ENCODE measurements at regions not wholly inside any gene's neighbourhood (a gene's known extent, or its start where the extent isn't known, plus 50 kb on each side); places are given as distances from the start of the nearest gene placed in this dataset.

DNA sequence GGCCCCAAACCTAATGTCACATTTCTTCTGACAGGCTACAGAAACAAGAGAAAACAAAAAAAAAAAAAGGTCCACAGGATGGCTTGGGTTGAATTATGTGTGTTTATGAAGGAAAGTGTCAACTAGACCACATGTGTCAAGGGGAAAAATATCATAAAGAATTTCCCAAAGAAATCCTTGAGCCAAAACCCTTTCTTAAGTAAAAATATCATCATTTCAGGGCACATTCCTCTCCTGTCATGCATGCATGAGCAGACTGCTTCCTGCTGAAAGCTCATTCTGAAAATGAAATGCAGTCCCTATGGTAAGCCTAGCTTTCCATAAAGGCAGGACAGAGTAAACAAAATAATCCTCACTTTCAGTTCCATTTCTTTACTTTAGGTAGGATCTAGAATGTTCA, 85.7 kb upstream of the RBBP8 start:
- DNase-seq (ENCODE audit: low read depth): no peak

DNA sequence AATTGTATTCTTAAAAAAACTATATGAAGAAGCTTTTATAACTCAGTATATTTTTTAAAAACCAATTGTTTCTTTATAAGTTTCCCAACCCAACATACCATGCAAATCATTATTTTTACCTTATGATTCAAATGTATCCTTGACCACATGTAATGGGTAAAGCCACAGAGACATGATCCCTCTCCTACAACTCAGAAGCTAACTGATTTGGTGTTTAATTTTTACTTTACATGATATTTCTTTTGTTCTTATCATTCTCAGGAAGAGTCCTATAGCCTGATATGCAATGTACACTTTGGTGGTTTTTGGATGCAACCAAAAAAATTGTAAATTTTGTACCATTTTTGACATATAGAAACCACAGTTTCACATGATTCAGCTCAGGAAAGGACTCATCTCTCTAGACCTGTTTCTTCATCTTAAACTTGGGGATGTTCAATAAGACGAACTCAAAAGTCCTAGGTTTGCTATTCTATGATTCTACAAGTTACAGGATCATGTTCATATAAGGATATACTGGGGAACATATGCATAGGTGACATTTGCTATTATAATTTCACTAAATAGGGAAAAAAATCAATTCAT, 85.2 kb upstream of the RBBP8 start:
- DNase-seq (ENCODE audit: low read depth): no peak

DNA sequence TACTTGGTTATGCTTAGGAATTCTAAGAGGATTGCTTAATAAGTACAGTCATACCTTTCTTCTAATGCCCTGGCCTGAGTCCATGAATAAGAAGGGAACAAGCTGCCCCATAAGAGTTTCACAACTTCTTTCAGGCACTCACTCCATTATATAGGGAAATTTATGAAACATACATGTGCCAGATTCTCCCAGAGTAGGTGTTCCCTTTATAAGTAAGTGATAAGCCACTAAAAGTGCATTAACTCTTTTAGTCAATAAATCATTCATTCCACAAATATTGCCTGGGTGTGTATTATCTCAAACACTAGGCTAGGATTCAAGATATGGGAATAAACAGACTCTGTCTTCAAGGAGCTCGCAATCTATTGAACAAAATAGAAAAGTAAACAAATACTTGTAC, 84.5 kb upstream of the RBBP8 start:
- no peak for DNase-seq (ENCODE audit: low read depth)

DNA sequence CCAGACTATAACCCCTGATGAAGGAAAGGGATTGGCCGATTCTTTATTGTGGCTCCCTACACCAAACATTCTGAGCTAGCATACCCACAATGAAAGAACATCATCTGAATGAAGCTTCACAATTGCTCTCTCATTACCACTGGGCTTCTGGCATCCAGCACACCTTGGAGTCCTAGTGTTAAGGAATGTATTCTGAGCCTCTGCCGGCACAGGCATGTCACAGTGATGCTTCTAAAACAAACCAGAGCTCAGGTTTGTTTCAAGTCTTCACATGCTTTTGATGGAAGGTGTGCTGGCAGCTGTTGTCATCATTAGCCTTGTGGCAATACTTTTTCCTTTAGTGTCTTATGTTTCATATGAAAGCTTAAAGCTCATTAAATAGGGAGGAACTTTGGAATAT, 76.3 kb upstream of the RBBP8 start:
- DNase-seq (ENCODE audit: low read depth): no peak

DNA sequence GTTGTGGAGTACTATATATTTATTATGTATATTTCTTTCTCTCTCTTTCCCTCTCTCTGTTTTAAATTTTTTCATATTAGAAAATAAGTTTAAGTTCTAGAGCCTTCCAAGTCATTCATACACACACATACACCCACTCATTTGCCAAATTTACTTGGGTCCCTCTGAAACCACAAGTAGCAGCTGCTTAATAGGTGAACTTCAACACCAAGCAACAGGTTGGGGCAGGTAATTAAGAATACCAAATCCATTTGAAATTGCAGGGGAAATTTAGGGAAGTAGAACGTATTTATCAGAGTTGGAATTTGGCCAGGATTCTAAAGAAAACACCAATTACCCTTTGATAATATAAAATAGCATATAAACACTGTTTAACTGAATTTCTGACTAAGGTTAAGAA, 75.0 kb upstream of the RBBP8 start:
- DNase-seq (ENCODE audit: low read depth): no peak

DNA sequence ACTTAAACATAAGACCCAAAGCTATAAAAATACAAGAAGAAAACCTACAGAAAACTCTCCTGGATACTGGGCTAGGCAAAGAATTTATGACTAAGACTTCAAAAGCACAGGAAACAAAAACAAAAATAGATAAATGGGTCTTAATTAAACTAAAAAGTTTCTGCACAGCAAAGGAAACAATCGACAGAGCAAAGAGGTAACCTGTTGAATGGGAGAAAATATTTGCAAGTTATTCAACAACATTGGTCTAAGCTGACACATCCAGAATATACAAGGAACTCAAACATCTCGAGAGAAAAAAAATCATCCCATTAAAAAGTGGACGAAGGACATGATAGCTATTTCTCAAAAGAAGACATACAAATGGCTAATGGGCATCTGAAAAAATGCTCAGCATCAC, 72.3 kb upstream of the RBBP8 start:
- DNase-seq (ENCODE audit: low read depth): no peak

DNA sequence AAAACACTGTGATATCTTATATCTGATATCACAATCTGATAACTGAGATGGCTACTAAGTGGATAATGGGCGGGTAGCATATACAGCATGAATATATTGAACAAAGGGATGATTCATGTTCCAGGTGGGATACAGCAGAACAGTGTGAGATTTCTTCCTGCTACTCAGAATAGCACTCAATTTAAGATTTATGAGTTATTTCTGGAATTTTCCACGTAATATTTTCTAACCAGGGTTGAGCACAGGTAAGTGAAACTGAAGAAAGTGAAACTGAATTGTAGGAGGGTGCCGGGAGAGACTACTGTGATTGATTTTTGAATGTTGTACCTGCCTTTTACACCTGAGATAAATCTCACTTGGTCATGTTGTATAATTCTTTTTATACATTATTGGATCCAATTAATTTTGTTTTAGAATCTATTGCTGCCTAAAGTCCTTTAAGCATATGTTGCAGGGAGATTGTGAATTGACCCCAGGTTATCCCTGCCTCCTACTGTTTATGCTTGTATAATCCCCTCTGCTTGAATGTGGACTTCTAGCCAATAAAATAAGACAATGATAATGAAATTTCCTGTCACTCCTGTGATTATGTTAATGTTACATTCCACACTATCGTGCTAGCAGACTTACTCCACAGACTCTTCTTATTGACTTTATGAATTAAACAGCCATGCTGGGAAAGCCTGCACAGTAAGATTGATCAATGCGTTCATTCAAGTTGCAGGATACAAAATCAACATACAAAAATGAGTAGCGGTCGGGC, 67.6 kb upstream of the RBBP8 start:
- DNase-seq (ENCODE audit: low read depth): no peak

DNA sequence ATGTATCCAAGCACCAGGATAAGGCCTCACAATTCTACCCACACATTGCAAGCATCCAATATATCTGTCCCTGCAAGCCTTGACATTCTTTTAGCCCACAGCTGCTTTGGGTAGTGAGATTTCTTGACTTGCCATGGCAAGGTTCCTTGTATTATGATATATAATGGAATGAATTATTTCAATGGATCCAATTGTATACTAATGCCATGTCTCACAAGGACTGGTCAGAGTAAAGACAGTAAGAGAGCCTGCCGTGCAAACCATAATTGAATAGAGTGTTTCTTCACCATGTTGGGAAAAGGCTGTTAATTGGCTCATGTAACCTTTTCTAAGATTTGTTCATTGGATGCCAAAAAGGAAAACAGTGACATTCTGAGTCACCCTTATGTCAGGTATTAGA, 64.3 kb upstream of the RBBP8 start:
- no peak for DNase-seq (ENCODE audit: low read depth)

DNA sequence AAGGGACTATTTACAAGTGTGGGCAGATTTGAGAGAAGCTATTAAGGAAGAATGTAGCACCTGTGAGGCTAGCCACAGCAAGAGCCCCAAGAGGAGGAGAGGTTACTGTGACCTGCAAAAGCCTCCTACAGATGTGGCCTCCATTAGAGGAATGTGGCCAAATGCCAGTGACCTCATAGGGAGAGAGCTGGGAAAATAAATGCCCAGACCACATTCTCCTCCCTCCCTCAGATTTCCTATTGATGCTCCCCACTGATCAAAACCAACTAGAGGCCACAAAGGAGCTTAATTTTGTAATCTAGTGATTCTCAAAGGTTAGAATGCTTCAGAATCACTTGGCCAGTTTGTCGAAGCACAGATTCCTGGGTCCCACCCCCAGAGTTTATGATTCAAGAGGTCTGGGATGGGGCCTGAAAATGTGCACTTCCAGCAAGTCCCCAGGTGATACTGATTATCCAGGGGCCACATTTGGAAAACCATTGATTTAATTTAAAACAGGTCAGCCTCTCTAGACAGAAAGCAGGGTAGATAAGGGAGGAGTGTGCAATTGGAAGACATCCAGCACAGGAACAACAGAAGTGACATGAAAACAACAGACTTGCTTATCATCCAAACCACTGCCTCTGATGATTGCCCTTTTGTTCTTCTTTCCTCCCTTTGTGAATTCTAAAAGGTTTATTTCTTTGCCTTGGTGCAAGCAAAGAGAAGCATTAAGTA, 61.2 kb upstream of the RBBP8 start:
- DNase-seq (ENCODE audit: low read depth): no peak

DNA sequence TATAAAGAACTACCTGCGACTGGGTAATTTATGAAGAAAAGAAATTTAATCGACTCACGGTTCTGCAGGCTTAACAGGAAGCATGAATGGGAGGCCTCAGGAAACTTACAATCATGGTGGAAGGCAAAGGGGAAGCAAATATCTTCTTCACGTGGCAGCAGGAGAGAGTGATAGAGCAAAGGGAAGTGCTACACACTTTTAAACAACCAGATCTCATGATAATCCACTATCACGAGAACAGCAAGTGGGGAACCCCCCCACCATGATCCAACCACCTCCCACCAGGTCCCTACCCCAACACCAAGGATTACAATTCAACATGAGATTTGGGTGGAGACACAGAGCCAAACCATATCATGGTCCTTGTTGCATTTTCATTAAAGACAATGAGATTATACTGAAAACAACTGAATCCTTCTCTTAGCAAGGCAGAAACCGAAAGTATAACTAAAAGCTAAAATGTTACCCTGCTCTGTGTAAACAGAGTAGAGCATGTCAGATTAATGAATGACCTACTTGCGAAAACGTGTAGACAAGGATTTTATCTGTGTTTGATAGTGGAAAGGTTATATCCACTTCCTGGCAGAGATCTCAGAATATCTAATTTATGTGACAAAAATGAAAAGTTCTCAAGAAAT, 60.1 kb upstream of the RBBP8 start:
- DNase-seq (ENCODE audit: low read depth): no peak

DNA sequence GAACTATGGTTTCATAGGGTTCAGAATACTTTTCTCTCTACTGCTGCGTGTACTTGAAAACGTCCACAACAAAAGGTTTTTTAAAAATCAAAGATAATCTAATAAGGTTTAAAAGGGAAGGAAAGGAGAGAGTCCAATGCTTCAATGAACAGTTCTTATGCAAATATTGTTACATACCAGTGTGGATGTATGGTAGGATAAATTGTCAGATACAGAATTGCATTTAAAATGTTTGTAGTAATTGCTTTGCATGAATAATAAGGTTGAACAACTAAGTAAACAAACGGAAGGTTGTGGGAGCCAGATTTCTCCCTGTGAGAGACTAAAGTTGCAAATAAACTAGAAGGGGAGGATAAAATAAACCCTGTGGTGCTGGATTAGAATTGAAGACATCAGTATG, 53.8 kb upstream of the RBBP8 start:
- no peak for DNase-seq (ENCODE audit: low read depth)

DNA sequence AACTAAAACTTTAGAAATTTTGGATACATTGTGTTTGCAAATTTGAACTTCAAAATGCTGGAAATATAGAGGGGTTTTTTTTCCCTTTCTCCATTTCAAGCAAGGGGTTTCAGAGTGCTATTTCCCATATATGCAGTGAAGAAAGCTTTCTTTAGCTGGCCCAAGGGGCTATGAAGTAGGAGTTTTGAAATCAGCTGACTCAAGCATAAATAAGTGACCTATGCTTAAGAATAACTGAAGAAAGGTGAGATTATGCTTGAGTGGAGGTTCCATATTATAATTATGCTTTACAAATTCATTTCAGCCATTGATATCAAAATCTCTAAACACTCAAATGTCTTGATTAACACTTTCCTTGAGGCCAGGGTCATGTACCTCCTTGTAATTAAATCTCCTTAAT, 51.0 kb upstream of the RBBP8 start:
- DNase-seq (ENCODE audit: low read depth): no peak

DNA sequence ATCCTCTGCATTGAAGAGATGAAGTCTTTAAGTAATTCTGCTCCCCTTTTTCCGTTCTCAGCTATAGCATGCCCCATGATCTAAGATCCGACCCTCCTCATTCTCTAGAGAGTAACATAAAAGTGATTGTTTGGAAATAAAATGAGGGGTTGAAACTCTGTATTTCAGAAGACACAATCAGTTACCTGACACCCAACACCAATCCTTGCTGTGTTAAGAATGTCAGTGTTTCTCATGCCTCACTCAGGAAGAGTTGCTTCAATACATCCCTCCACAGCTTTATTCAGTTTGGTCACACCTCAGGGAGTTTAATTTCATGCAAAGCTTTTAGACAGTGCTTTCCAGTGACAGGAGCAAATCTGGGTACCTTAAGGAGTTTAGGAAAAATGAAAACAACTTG, 49.9 kb upstream of the RBBP8 start:
- DNase-seq (ENCODE audit: low read depth): no peak
